OCI-LY3 (cell line): ENCODE measurements at regions not wholly inside any gene's neighbourhood (a gene's known extent, or its start where the extent isn't known, plus 50 kb on each side); places are given as distances from the start of the nearest gene placed in this dataset.

Experiments used
- EZH2phosphoT487 ChIP-seq: fragments of 200-600 bp; shearing (Covaris generic); IDR thresholded peaks from 2 replicates; pipeline ENCODE4 v1.6.1; 2018; ENCODE audit warnings: antibody characterized with exemption, mixed run types, low read depth
- TF ChIP-seq, protein P1 (sequence below): fragments of 200-600, 300-600 bp; sonication (generic); IDR thresholded peaks from 2 replicates; pipeline ENCODE4 v1.5.1; 2014; ENCODE audit warnings: antibody characterized with exemption, low read length, low read depth

DNA sequence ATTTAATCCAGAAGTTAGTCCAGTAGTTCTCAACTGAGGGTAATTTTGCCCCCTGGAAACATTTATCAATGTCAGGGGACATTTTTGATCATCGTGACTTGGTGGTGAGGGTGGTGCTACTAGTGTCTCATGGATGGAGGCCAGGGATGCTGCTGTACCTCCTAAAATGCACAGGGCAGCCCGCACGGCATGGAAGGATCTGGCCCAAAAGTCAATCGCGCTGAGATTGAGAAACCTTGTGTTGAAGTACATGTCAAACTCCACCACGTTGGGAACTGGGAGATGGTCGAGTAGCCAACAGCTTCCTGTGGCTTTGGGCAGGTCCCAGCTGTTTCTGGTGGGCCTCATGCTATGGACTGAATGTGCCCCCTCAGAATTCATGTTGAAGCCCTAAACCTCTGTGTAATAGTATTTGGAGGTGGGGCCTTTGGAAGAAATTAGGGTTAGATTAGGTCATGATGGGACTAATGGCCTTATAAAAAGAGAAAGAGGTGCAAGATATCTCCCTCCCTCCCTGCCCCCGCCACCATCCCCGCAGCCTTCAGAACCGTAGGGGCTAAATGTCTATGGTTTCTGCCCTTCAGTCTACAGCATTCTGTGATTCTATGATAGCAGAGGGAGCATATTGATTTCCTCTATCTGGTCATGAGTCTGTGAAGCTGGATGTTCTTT lies 259.7 kb downstream of the MYCN start:
- TF ChIP-seq, protein P1, sequence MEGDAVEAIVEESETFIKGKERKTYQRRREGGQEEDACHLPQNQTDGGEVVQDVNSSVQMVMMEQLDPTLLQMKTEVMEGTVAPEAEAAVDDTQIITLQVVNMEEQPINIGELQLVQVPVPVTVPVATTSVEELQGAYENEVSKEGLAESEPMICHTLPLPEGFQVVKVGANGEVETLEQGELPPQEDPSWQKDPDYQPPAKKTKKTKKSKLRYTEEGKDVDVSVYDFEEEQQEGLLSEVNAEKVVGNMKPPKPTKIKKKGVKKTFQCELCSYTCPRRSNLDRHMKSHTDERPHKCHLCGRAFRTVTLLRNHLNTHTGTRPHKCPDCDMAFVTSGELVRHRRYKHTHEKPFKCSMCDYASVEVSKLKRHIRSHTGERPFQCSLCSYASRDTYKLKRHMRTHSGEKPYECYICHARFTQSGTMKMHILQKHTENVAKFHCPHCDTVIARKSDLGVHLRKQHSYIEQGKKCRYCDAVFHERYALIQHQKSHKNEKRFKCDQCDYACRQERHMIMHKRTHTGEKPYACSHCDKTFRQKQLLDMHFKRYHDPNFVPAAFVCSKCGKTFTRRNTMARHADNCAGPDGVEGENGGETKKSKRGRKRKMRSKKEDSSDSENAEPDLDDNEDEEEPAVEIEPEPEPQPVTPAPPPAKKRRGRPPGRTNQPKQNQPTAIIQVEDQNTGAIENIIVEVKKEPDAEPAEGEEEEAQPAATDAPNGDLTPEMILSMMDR: no peak
- TF ChIP-seq EZH2phosphoT487: no peak
